Fibroblast of peridontal ligament (primary cell): ENCODE measurements at regions not wholly inside any gene's neighbourhood (a gene's known extent, or its start where the extent isn't known, plus 50 kb on each side); places are given as distances from the start of the nearest gene placed in this dataset.

Experiments used
- DNase-seq: peaks from one replicate; pipeline ENCODE4 v3.0.0-alpha.2; 2010; ENCODE audit errors: extremely low read depth

GRCh38 chr3:28900301-28900700, 380.6 kb upstream of the RBMS3 start:
- no peak for DNase-seq

GRCh38 chr3:28901018-28901417, 379.9 kb upstream of the RBMS3 start:
- DNase-seq: peak; percentile 17

GRCh38 chr3:28903171-28903601, 377.7 kb upstream of the RBMS3 start:
- DNase-seq: no peak

GRCh38 chr3:28905798-28906197, 375.1 kb upstream of the RBMS3 start:
- DNase-seq: no peak

- no peak for DNase-seq
These were observed 374.1 kb upstream of the RBMS3 start for GRCh38 chr3:28906561-28907310.

- DNase-seq: no peak
These were observed 373.3 kb upstream of the RBMS3 start for GRCh38 chr3:28907616-28908015.

GRCh38 chr3:28912120-28912885, 368.6 kb upstream of the RBMS3 start:
- no peak for DNase-seq

- DNase-seq: peak; percentile 90
These were observed 364.9 kb upstream of the RBMS3 start for GRCh38 chr3:28915741-28916500.

GRCh38 chr3:28916713-28917499, 364.0 kb upstream of the RBMS3 start:
- DNase-seq: peak; percentile 82

- no peak for DNase-seq
These were observed 362.9 kb upstream of the RBMS3 start for GRCh38 chr3:28917895-28918475.

GRCh38 chr3:28922376-28922775, 358.5 kb upstream of the RBMS3 start:
- no peak for DNase-seq

GRCh38 chr3:28923994-28924393, 356.9 kb upstream of the RBMS3 start:
- no peak for DNase-seq

- peak; percentile 25 for DNase-seq
These were observed 356.0 kb upstream of the RBMS3 start for GRCh38 chr3:28924744-28925360.

GRCh38 chr3:28933337-28933736, 347.5 kb upstream of the RBMS3 start:
- DNase-seq: no peak

GRCh38 chr3:28934126-28934813, 346.6 kb upstream of the RBMS3 start:
- DNase-seq: peak; percentile 18

- no peak for DNase-seq
These were observed 345.7 kb upstream of the RBMS3 start for GRCh38 chr3:28935146-28935545.

- DNase-seq: no peak
These were observed 344.7 kb upstream of the RBMS3 start for GRCh38 chr3:28936154-28936553.

- peak; percentile 98 for DNase-seq
These were observed 340.3 kb upstream of the RBMS3 start for GRCh38 chr3:28940530-28940929.

- no peak for DNase-seq
These were observed 339.9 kb upstream of the RBMS3 start for GRCh38 chr3:28940994-28941393.

- peak; percentile 61 for DNase-seq
These were observed 333.8 kb upstream of the RBMS3 start for GRCh38 chr3:28947061-28947460.
